PC-3 (cell line): ENCODE measurements at regions not wholly inside any gene's neighbourhood (a gene's known extent, or its start where the extent isn't known, plus 50 kb on each side); places are given as distances from the start of the nearest gene placed in this dataset.

Source experiments
- EZH2 ChIP-seq: fragments of 300-600 bp; sonication (generic); IDR thresholded peaks from one replicate; pipeline ENCODE4 v1.6.1; 2017; ENCODE audit warnings: antibody characterized with exemption, mild to moderate bottlenecking, low read length; ENCODE audit not compliant: unreplicated experiment
- EZH2phosphoT487 ChIP-seq: fragments of 300-600 bp; sonication (generic); IDR thresholded peaks from 2 replicates; pipeline ENCODE4 v1.6.1; 2018; ENCODE audit warnings: mild to moderate bottlenecking, antibody characterized with exemption, low read length, borderline replicate concordance
- TF ChIP-seq, protein P1 (sequence below): fragments of 300-600 bp; sonication (generic); conservative IDR thresholded peaks from 2 replicates; pipeline ENCODE4 v1.5.1; 2017; ENCODE audit warnings: antibody characterized with exemption, low read depth, mild to moderate bottlenecking, low read length

DNA sequence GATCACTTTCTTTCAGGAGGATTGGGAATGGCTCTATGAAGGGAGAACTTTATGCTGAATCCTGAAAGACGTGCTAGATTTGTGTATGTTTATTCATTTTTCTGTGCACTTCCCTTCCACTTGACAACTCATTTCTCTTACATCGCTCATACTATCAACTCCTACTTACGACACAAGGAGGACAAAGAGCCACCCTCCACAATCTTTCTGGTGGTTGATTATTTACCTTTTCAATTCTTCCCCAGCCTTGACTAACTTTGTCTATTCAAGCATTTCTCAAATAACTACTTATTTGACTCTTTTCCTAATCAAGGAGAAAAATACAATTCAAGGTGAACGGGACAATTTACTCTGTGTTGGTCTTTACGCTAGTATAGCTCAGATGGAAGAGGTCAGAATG lies 622.1 kb downstream of the TLR4 start:
- TF ChIP-seq, protein P1, sequence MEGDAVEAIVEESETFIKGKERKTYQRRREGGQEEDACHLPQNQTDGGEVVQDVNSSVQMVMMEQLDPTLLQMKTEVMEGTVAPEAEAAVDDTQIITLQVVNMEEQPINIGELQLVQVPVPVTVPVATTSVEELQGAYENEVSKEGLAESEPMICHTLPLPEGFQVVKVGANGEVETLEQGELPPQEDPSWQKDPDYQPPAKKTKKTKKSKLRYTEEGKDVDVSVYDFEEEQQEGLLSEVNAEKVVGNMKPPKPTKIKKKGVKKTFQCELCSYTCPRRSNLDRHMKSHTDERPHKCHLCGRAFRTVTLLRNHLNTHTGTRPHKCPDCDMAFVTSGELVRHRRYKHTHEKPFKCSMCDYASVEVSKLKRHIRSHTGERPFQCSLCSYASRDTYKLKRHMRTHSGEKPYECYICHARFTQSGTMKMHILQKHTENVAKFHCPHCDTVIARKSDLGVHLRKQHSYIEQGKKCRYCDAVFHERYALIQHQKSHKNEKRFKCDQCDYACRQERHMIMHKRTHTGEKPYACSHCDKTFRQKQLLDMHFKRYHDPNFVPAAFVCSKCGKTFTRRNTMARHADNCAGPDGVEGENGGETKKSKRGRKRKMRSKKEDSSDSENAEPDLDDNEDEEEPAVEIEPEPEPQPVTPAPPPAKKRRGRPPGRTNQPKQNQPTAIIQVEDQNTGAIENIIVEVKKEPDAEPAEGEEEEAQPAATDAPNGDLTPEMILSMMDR: no peak
- TF ChIP-seq EZH2phosphoT487: no peak
- TF ChIP-seq EZH2: no peak
